T-helper 17 cell (primary cell): ENCODE measurements at regions not wholly inside any gene's neighbourhood (a gene's known extent, or its start where the extent isn't known, plus 50 kb on each side); places are given as distances from the start of the nearest gene placed in this dataset.
"Not testable (repeated sequence)": the region's sequence is repeated elsewhere in the genome, so short reads cannot be mapped to it uniquely, and the experiment has no call there.

Experiments
- ATAC-seq: fragments of 150-1000 bp; cut with Tn5 transposase; 2 replicates; pipeline ENCODE4 v1.10.0; 2021; ENCODE audit warnings: mild to moderate bottlenecking, moderate library complexity
- DNase-seq, 3 donors: peaks; one replicate each; pipeline versions ENCODE4 v3.0.0 to v3.0.0-alpha.2; 2020 to 2021
- H3K9me3 ChIP-seq: one replicate; pipeline ENCODE4 v1.7.0; 2013; ENCODE audit warnings: low read length, mild to moderate bottlenecking; ENCODE audit not compliant: control insufficient read depth, poor library complexity, severe bottlenecking
- H3K27ac Mint-ChIP-seq: one replicate; pipeline ENCODE4 v1.8.0; 2022; ENCODE audit warnings: mild to moderate bottlenecking, moderate library complexity, mixed read lengths
- H3K27me3 Mint-ChIP-seq: one replicate; pipeline ENCODE4 v1.8.0; 2022; ENCODE audit warnings: mixed read lengths
- H3K36me3 Mint-ChIP-seq: one replicate; pipeline ENCODE4 v1.8.0; 2022; ENCODE audit warnings: low read depth, mixed read lengths
- H3K4me1 Mint-ChIP-seq: one replicate; pipeline ENCODE4 v1.8.0; 2022; ENCODE audit warnings: mild to moderate bottlenecking, mixed read lengths
- H3K4me3 Mint-ChIP-seq: one replicate; pipeline ENCODE4 v1.8.0; 2022; ENCODE audit warnings: mild to moderate bottlenecking, moderate library complexity, mixed read lengths

DNA sequence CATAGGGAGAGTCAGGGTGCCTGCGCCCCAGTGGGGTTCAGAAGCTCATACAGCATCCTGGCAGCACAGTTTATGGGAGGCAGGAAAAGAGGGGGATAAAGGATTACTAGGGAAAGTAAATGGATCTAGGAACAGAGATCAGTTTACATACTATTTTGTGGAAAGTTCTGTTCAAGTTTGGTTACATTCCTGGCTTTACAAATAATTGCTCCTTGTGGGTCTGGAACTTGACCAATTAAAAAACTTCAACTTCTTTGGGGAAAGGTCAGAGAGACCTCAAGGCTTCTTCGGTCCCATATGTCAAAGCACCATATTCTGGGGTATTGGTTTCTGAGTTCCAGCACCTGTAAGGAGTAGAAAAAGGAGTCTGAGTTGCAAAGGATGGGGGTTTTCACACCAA is 64.1 kb downstream of the ZDHHC19 start:
- peaks cover 5% of the 10 kb centered on the region for H3K27me3 Mint-ChIP-seq
- no peaks in the 10 kb centered on the region for H3K9me3 ChIP-seq
- DNase-seq (no peak), ATAC-seq (no peak)
- peaks cover 2% of the 10 kb centered on the region for H3K4me1 Mint-ChIP-seq
- peak overlapping the region; percentile 60 for H3K27ac Mint-ChIP-seq
- H3K4me3 Mint-ChIP-seq = no peak overlapping the region
- H3K36me3 Mint-ChIP-seq = no peaks in the 10 kb centered on the region

DNA sequence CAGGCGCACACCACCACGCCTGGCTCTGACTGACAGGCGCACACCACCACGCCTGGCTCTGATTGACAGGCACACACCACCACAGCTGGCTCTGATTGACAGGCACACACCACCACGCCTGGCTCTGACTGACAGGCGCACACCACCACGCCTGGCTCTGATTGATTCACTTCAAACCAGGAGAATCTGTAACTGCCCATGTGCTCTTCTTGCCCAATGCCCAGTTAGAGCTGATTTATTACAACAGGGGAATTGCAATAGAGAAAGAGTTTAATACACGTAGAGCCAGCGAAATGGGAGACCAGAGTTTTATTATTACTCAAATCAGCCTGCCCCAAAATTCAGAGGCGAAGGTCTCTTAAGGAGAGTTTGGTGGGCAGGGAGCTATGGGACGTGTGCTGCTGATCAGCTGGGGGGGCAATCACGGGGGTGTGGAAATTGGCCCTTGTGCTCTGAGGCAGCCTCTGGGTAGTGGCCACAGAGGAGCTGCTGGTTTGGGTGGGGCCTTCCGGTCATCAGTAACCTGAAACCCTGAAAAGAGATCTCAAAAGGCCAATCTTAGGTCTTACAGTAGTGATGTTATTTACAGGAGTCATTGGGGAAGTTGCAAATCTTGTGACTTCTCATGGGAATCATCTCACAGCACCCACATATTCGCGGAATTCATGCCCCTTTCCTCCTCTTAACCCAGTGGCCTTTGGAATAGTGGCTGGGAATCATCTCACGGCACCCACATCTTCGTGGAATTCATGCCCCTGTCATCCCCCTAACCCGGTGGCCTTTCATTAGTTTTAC is 63.8 kb upstream of the TFRC start:
- DNase-seq (no peak), ATAC-seq (no peak)
- no peak overlapping the region for H3K4me3 Mint-ChIP-seq
- H3K27ac Mint-ChIP-seq = peak overlapping the region; percentile 3
- peaks cover 11% of the 10 kb centered on the region for H3K27me3 Mint-ChIP-seq
- H3K9me3 ChIP-seq = no peaks in the 10 kb centered on the region
- H3K4me1 Mint-ChIP-seq = peaks cover 5% of the 10 kb centered on the region
- H3K36me3 Mint-ChIP-seq = peaks cover 2% of the 10 kb centered on the region

DNA sequence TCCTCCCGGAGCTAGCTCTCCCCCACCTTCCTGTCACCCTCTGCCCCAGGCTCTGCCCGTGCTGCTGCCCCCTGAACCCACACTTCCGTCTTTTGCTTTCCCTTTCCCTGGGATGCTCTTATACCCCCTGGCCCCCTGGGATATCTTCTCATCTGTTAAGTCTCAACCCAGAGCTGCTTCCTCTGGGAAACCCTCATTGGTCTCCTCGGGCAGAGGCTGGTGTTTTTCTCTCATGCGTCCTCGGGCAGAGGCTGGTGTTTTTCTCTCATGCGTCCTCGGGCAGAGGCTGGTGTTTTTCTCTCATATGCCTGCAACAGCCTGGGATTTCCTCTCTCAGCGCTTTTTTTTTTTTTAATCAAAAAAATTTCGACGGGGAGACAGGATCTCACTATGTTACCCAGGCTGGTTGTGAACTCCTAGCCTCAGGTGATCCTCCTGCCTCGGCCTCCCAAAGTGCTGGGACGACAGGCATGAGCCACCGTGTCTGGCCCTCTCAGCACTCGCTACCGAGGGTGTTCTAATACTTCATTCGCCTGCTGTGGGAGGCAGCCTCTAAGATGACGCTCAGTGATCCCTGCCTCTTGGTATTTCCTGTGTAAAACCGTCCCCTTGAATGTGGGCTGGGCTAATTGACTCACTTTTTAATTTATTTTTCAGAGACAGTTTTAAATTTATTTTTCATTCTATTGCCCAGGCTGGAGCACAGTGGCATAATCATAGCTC is 62.7 kb upstream of the TFRC start:
- H3K9me3 ChIP-seq = no peaks in the 10 kb centered on the region
- DNase-seq = no peak
- H3K4me1 Mint-ChIP-seq = peaks cover 5% of the 10 kb centered on the region
- no peak overlapping the region for H3K4me3 Mint-ChIP-seq
- H3K27me3 Mint-ChIP-seq = peaks cover 11% of the 10 kb centered on the region
- H3K27ac Mint-ChIP-seq = peak overlapping the region; percentile 73
- no peak for ATAC-seq
- H3K36me3 Mint-ChIP-seq = peaks cover 2% of the 10 kb centered on the region

DNA sequence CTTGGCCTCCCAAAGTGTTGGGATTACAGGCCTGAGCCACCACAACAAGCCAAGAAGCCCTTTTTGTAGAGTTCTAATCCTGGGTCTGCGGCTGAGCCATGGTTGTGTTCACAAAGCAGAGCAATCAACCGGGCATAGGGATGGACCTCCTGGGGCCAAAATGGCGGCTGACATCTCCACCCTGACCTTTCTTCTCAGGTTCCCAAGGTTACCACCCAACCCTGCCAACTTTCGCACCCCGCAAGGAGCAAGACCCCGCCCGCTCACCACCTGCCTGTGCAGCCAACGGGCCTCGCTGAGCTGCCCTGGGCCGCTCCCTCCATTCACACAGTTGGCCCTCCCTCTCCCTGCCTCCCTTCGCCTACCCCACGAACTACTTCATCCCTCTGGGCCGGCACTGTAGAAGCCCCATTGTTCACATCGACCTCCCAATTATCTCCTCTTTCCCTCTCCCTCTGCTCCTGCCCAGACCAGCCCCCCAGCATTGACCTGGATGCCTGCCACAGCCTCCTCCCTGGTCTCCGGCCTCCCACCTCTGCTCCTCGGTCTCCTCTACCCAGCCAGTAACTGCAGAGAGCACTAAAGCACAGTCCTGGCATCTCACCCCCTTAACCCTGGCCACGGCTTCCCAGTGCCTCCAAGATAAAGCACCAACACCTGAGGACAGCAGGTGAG is 62.0 kb upstream of the TFRC start:
- Mint-ChIP-seq H3K27me3 (peaks cover 11% of the 10 kb centered on the region), H3K36me3 (peaks cover 2% of the 10 kb centered on the region), H3K4me1 (peaks cover 5% of the 10 kb centered on the region), H3K4me3 (no peak overlapping the region), H3K27ac (peak overlapping the region; percentile 73)
- ATAC-seq = no peak
- DNase-seq = no peak
- H3K9me3 ChIP-seq = no peaks in the 10 kb centered on the region

DNA sequence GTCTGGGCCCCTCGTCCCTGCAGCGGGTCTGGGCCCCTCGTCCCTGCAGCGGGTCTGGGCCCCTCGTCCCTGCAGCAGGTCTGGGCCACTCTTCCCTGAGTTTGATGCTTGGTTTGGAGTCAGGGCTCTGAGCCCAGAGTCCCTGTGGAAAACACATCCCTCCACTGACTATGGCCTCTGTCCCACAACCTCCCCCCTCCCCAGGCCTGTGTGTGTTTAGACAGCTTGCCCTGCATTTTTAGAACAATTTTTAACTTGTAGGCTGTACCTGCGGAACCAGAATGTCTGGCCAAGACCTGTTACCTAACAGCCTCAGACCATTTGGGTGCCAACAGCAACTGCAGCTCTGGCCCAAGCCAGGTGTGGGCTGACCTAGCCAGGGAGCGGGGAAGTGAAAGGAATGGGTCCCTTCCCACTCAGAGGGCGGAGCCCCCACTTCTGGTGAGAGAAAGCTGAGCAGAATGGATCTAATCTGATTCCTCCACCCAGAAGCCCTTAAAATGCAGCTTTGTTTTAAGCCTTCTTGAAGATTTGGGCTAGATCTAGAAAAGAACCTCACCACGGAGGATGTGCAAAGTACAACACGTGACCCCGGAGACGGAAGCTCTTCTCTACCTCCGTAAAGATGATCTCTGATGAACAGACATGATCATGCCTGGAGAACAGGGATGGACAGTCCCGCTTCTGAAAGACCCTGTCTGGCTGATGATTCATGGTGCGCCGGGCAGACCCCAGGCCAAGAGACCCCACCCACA is 60.5 kb upstream of the TFRC start:
- Mint-ChIP-seq H3K4me3 (no peak overlapping the region), H3K4me1 (peaks cover 5% of the 10 kb centered on the region), H3K27ac (no peak overlapping the region), H3K27me3 (peaks cover 11% of the 10 kb centered on the region), H3K36me3 (peaks cover 2% of the 10 kb centered on the region)
- ATAC-seq (no peak), DNase-seq (no peak)
- H3K9me3 ChIP-seq = no peaks in the 10 kb centered on the region

DNA sequence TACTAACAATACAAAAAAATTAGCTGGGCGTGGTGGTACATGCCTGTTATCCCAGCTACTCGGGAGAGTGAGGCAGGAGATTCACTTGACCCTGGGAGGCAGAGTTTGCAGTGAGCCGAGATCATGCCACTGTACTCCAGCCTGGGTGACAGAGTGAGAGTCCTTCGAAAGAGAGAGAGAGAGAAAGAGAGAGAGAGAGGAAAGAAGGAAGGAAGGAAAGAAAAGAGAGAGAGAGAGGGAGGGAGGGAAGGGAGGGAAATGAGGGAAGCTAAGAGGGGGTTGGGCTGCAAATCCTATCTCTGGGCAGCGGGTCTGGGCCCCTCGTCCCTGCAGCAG is 59.9 kb upstream of the TFRC start:
- Mint-ChIP-seq H3K36me3 (peaks cover 2% of the 10 kb centered on the region), H3K27me3 (peaks cover 11% of the 10 kb centered on the region), H3K4me1 (peaks cover 5% of the 10 kb centered on the region), H3K4me3 (no peak overlapping the region), H3K27ac (no peak overlapping the region)
- ATAC-seq (no peak), DNase-seq (no peak)
- no peaks in the 10 kb centered on the region for H3K9me3 ChIP-seq

DNA sequence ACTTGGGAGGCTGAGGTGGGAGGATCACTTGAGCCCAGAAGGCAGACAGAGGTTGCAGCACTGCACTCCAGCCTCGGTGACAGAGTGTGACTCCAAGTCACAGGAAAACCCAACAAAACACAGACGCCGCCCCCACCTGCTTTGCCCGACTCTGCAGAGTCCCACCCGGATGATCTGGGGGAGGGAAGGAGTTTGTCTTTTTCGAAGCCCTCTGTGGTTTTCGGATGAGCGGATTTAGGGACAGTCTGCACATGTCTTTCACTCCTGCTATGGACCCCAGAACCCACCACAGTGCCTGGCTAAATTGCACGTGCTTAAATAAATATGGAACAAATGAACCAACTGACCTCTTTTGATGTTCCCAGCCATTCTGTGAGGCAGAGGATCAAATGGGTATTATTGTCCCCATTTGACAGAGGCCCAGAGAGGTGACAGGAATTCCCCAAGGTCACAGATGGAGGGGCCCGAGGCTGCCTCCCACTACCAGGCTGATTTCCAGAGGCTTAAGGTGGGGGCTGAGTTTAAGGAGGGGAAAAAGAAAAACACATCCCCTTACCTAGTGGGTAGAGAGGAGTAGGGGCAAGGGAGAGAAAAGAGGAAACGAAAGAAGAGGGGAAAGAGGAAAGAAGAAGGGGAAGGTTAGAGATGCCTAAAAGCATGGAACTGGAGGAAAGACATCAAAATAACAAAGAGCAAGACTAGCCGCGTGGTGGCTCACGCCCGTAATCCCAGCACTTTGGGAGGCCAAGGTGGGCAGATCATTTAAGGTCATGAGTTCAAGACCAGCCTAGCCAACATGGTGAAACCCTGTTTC is 59.4 kb upstream of the TFRC start:
- ATAC-seq (no peak), DNase-seq (no peak)
- Mint-ChIP-seq H3K36me3 (peaks cover 2% of the 10 kb centered on the region), H3K27me3 (peaks cover 11% of the 10 kb centered on the region), H3K4me3 (no peak overlapping the region), H3K27ac (no peak overlapping the region), H3K4me1 (peaks cover 5% of the 10 kb centered on the region)
- no peaks in the 10 kb centered on the region for H3K9me3 ChIP-seq

DNA sequence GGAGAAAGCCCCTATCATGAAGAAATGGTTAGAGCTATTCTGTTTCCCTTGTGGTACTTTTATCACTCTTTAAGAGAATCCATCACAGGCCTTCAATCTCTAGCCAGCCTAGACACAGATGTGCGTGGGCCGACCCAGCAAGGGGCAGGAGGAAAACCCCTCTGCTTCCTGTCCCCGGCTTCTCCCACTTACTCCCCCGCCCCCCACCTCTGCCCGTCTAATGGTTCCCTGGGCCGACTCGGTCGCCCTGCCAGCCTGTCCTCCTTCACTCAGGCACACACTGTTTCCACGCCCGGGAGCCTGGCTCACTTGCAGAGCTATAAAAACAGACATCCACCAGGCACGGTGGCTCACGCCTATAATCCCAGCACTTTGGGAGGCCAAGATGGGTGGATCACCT is 58.3 kb upstream of the TFRC start:
- Mint-ChIP-seq H3K27ac (peak overlapping the region; percentile 39), H3K27me3 (peaks cover 11% of the 10 kb centered on the region), H3K4me3 (no peak overlapping the region), H3K4me1 (peaks cover 5% of the 10 kb centered on the region), H3K36me3 (peaks cover 2% of the 10 kb centered on the region)
- H3K9me3 ChIP-seq = no peaks in the 10 kb centered on the region
- DNase-seq = no peak
- no peak for ATAC-seq

DNA sequence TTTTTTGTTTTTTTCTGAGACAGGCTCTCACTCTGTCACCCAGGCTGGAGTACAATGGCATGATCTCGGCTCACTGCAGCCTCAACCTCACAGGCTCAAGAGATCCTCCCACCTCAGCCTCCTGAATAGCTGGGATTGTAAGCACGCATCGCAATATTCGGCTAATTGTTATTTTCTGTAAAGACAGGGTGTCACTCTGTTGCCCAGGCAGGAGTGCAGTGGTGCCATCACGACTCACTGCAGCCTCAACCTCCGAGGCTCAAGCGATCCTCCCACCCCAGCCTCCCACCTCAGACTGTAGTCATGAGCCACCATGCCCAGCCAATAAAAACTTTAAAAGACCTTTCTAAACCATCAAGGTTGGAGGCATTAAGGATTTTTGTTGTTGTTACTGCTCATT is 57.4 kb upstream of the TFRC start:
- H3K27ac Mint-ChIP-seq = no peak overlapping the region
- peaks cover 2% of the 10 kb centered on the region for H3K36me3 Mint-ChIP-seq
- peaks cover 6% of the 10 kb centered on the region for H3K4me1 Mint-ChIP-seq
- peaks cover 7% of the 10 kb centered on the region for H3K27me3 Mint-ChIP-seq
- no peaks in the 10 kb centered on the region for H3K9me3 ChIP-seq
- ATAC-seq (no peak), DNase-seq (no peak)
- no peak overlapping the region for H3K4me3 Mint-ChIP-seq

DNA sequence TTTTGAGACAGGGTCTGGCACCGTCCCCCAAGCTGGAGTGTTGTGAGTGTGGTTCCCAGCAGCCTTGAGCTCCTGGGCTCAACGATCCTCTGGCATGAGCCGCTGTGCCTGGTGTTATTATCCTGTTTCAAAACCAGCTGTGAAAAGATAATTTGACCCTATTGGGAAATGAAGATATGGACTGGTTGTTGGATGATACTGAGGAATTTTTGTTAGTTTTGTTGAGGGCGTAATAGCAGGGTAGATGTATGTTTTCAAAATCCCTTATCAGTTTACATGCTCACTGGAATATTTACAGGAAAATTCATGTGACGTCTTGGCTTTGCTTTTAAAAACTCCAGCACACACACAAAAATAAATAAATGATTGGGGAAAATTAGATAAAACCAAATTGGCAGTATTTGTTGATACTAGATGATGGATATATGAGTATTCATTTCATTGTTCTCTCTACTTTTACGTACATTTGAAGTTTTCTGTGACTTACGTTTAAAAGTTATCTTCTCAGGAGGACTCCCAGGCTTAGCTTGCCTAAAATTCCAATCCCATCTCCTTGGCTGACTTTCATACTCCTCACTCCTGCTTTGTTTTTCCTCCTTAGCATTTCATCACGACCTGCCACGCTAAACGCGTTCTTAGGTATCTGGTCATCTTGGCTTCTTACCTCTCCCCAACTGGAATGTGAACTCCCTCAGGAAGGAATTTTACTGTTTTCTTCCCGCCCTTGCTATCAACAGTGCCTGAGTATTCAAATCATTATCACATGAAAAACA is 56.8 kb upstream of the TFRC start:
- ATAC-seq (no peak), DNase-seq (no peak)
- no peaks in the 10 kb centered on the region for H3K9me3 ChIP-seq
- H3K4me3 Mint-ChIP-seq = no peak overlapping the region
- peaks cover 5% of the 10 kb centered on the region for H3K4me1 Mint-ChIP-seq
- peaks cover 6% of the 10 kb centered on the region for H3K27me3 Mint-ChIP-seq
- H3K36me3 Mint-ChIP-seq = peaks cover 2% of the 10 kb centered on the region
- H3K27ac Mint-ChIP-seq = no peak overlapping the region

DNA sequence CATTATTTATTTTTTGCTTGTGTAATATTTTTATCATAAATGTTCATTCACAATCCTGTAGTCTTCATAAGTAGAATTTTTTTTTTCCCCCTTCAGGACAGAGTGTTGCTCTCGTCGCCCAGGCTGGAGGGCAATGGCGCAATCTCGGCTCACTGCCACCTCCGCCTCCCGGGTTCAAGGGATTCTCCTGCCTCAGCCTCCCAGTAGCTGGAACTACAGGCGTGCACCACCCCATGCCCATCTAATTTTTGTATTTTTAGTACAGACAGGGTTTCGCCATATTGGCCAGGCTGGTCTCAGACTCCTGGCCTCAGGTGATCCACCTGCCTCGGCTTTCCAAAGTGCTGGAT is 54.7 kb upstream of the TFRC start:
- not testable (repeated sequence) for H3K36me3 Mint-ChIP-seq, ATAC-seq, H3K9me3 ChIP-seq, H3K27me3 Mint-ChIP-seq, H3K4me1 Mint-ChIP-seq, H3K4me3 Mint-ChIP-seq, H3K27ac Mint-ChIP-seq, DNase-seq
